GM12878 (cell line): ENCODE measurements at regions not wholly inside any gene's neighbourhood (a gene's known extent, or its start where the extent isn't known, plus 50 kb on each side); places are given as distances from the start of the nearest gene placed in this dataset.

Experiments used
- ATAC-seq: fragments of 200-7000 bp; cut with Tn5 transposase; 3 replicates; pipeline ENCODE4 v1.9.1; 2020; ENCODE audit warnings: mild to moderate bottlenecking, moderate library complexity
- BruUV-seq: library from RNA; stranded (reverse); fragments of 400-500 nt; replicated peaks from 2 replicates; lab custom pipeline; 2021; lab: Mats Ljungman, UMichigan
- CTCF ChIA-PET: fragments of 300-600 bp; sonication (Branson Sonifier 250); formaldehyde crosslinking; extraction: SDS; loops from one replicate; lab custom pipeline; 2021; ENCODE audit warnings: inconsistent platforms; lab: Yijun Ruan, JAX
- POLR2A ChIA-PET: fragments of 350-600 bp; formaldehyde crosslinking; extraction: SDS; loops from one replicate; lab custom pipeline; 2021; ENCODE audit warnings: inconsistent platforms; lab: Charles Lee
- RAD21 ChIA-PET: fragments of 300-600 bp; sonication (Branson Sonifier 250); formaldehyde crosslinking; loops from one replicate; lab custom pipeline; 2023; ENCODE audit warnings: antibody characterized with exemption; ENCODE audit not compliant: unreplicated experiment; lab: Charles Lee
- SMC1A ChIA-PET: fragments of 300-600 bp; sonication (Branson Sonifier 250); formaldehyde crosslinking; loops from one replicate; lab custom pipeline; 2023; ENCODE audit not compliant: unreplicated experiment, uncharacterized antibody; lab: Charles Lee
- DNase-seq: peaks from one replicate; pipeline ENCODE4 v3.0.0-alpha.2; 2011; ENCODE audit warnings: low read depth, low spot score
- FAIRE-seq: peaks from 3 replicates; lab custom pipeline; 2011; peaks lifted over from hg19 to GRCh38; lab: Jason Lieb, UNC
- H2AFZ ChIP-seq: 2 replicates; pipeline ENCODE4 v1.6.0; 2011; ENCODE audit warnings: low read depth, low read length, control low read depth; ENCODE audit not compliant: control insufficient read depth
- H3K27ac ChIP-seq: 2 replicates; pipeline ENCODE4 v1.5.1; 2011; ENCODE audit warnings: control low read depth; ENCODE audit not compliant: control insufficient read depth, insufficient read depth
- H3K27me3 ChIP-seq, 2 experiments: replicated peaks in 1 of 2; 2 replicates each; pipeline versions ENCODE4 v1.6.0 to v1.6.1; 2011; ENCODE audit warnings: low read length in 1 of 2; ENCODE audit not compliant: control insufficient read depth in 2 of 2, insufficient read depth in 2 of 2
- H3K36me3 ChIP-seq, 2 experiments: 2 replicates each; pipeline ENCODE4 v1.5.1; 2011; ENCODE audit warnings: low read length in 1 of 2; ENCODE audit not compliant: control insufficient read depth in 2 of 2, insufficient read depth in 2 of 2
- H3K4me1 ChIP-seq: 2 replicates; pipeline ENCODE4 v1.6.1; 2011; ENCODE audit warnings: mild to moderate bottlenecking, low read length, moderate library complexity, mixed read lengths; ENCODE audit not compliant: control insufficient read depth, insufficient read depth
- H3K4me2 ChIP-seq: 2 replicates; pipeline ENCODE4 v1.6.0; 2011; ENCODE audit warnings: control low read depth; ENCODE audit not compliant: control insufficient read depth, insufficient read depth
- H3K4me3 ChIP-seq: fragments of 200-600 bp; sonication (generic); 2 replicates; pipeline ENCODE4 v1.5.1; 2016
- H3K79me2 ChIP-seq: 2 replicates; pipeline ENCODE4 v1.6.0; 2011; ENCODE audit warnings: low read length; ENCODE audit not compliant: control insufficient read depth, insufficient read depth
- H3K9ac ChIP-seq: 2 replicates; pipeline ENCODE4 v1.8.0; 2011; ENCODE audit warnings: low read length, control low read depth, mixed read lengths; ENCODE audit not compliant: control insufficient read depth, insufficient read depth
- H3K9me3 ChIP-seq: replicated peaks from 3 replicates; pipeline ENCODE4 v1.5.1; 2011; ENCODE audit warnings: mild to moderate bottlenecking, low read length; ENCODE audit not compliant: control insufficient read depth, insufficient read depth
- H4K20me1 ChIP-seq: 2 replicates; pipeline ENCODE4 v1.6.0; 2011; ENCODE audit not compliant: control insufficient read depth, insufficient read depth
- ASH2L ChIP-seq: fragments of 300-600, 200-600 bp; sonication (generic); IDR thresholded peaks from 2 replicates; pipeline ENCODE4 v1.6.1; 2017; ENCODE audit warnings: low read depth, mild to moderate bottlenecking, borderline replicate concordance
- BACH1 ChIP-seq: fragments of 450-650 bp; IDR thresholded peaks from 2 replicates; pipeline ENCODE4 v1.6.1; 2017; ENCODE audit warnings: mild to moderate bottlenecking, borderline replicate concordance
- BCLAF1 ChIP-seq: fragments of 450-650 bp; IDR thresholded peaks from 2 replicates; pipeline ENCODE4 v1.6.1; 2017; ENCODE audit warnings: antibody characterized with exemption, mild to moderate bottlenecking, moderate library complexity
- CHD4 ChIP-seq: fragments of 200-600 bp; sonication (generic); IDR thresholded peaks from 2 replicates; pipeline ENCODE4 v1.6.1; 2016; ENCODE audit warnings: mild to moderate bottlenecking
- EGR1 ChIP-seq, 2 experiments: IDR thresholded peaks; 1 replicate in 1 of 2; 2 replicates in 1 of 2; pipeline ENCODE4 v1.6.1; 2011 to 2012; ENCODE audit warnings: low read depth in 2 of 2, low read length in 2 of 2, borderline replicate concordance in 1 of 2, mild to moderate bottlenecking in 1 of 2, moderate library complexity in 1 of 2
- JUND ChIP-seq: IDR thresholded peaks from 2 replicates; pipeline ENCODE4 v1.6.1; 2012; ENCODE audit warnings: low read depth, mild to moderate bottlenecking, low read length, improper control_type of control experiment, moderate library complexity
- MAX ChIP-seq: IDR thresholded peaks from 2 replicates; pipeline ENCODE4 v1.6.1; 2012; ENCODE audit warnings: low read depth, low read length, improper control_type of control experiment
- PML ChIP-seq: IDR thresholded peaks from 2 replicates; pipeline ENCODE4 v1.6.1; 2012; ENCODE audit warnings: low read length, inconsistent platforms
- POLR2A ChIP-seq: IDR thresholded peaks from 2 replicates; pipeline ENCODE4 v1.6.1; 2011; ENCODE audit warnings: low read depth, mild to moderate bottlenecking, low read length
- POLR2AphosphoS5 ChIP-seq: IDR thresholded peaks from 2 replicates; pipeline ENCODE4 v1.6.1; 2011; ENCODE audit warnings: mild to moderate bottlenecking, low read length, inconsistent platforms
- RBBP5 ChIP-seq: fragments of 200-600 bp; sonication (generic); conservative IDR thresholded peaks from 2 replicates; pipeline ENCODE4 v1.6.1; 2016
- SRF ChIP-seq, 2 experiments: IDR thresholded peaks; 2 replicates each; pipeline ENCODE4 v1.6.1; 2011; ENCODE audit warnings: low read depth in 2 of 2, low read length in 2 of 2, mild to moderate bottlenecking in 1 of 2, moderate library complexity in 1 of 2
- ZNF207 ChIP-seq: fragments of 450-650 bp; IDR thresholded peaks from 2 replicates; pipeline ENCODE4 v1.6.1; 2014; ENCODE audit warnings: antibody characterized with exemption, mild to moderate bottlenecking, borderline replicate concordance
- WGBS: methylation state at CpG from one replicate; pipeline ENCODE4 v1.1.6; 2016; ENCODE audit warnings: low lambda C conversion rate; ENCODE audit not compliant: insufficient replicate concordance, insufficient coverage; ENCODE audit errors: missing lambda C conversion rate; 5-methylcytosine and 5-hydroxymethylcytosine counted together
- in situ Hi-C: fragments of 300-500 bp; cut with MboI; formaldehyde crosslinking; loops from 9 replicates; pipeline ENCODE4 v1.14.3; 2018; ENCODE audit warnings: mixed read lengths
- intact Hi-C: fragments of 100-400 bp; cut with micrococcal nuclease; formaldehyde crosslinking; loops from one replicate; pipeline ENCODE4 v1.14.2; 2022; ENCODE audit not compliant: unreplicated experiment
- TF ChIP-seq, protein P1 (sequence below): fragments of 450-650 bp; formaldehyde crosslinking; IDR thresholded peaks from 2 replicates; pipeline ENCODE4 v1.5.0; 2022; ENCODE audit warnings: mild to moderate bottlenecking, missing genetic modification characterization
- TF ChIP-seq, protein P2 (sequence below): IDR thresholded peaks from 2 replicates; pipeline ENCODE4 v1.6.1; 2011; ENCODE audit warnings: low read depth, mild to moderate bottlenecking, low read length, moderate library complexity, borderline replicate concordance; ENCODE audit errors: extremely low read depth

DNA sequence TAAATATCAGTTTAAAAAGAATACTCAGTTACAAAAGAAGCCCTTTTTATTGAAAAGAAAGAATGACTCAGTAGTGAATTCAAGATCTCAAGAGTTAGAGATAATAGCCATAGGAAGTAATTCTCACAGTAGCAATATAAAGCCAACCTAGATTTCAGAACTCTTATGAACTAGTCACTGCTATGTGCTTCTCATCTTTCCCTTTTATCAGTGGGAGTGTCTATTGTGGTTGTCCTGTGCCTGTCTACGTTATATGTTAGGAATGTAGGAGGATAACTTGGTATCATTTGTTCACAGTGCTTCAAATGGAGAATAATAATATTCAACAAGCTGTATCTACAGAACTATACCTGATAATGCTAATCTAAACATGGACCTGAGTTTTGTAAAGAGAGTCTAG is 73.1 kb upstream of the RGS21 start:
- ChIA-PET RAD21 (no interaction called here), SMC1A (no interaction called here), POLR2A (no interaction called here), CTCF (no interaction called here)
- no peaks in the 10 kb centered on the region for H3K79me2 ChIP-seq
- H4K20me1 ChIP-seq: no peaks in the 10 kb centered on the region
- no peak overlapping the region for H3K4me3 ChIP-seq
- DNase-seq (no peak), FAIRE-seq (no peak), ATAC-seq (no peak)
- in situ Hi-C loops: no loop called here
- intact Hi-C loops: no loop called here
- H2AFZ ChIP-seq: no peak overlapping the region
- H3K4me2 ChIP-seq: no peak overlapping the region
- H3K9ac ChIP-seq: no peak overlapping the region
- H3K4me1 ChIP-seq: no peaks in the 10 kb centered on the region
- no peaks in the 10 kb centered on the region for H3K27me3 ChIP-seq
- no TSS peak for BruUV-seq
- H3K27ac ChIP-seq: no peak overlapping the region
- no peaks in the 10 kb centered on the region for H3K9me3 ChIP-seq
- no peaks in the 10 kb centered on the region for H3K36me3 ChIP-seq
- WGBS: 0% methylated on average over 1 of the region's 1 CpG
- TF ChIP-seq EGR1 (IDR thresholded peaks at IDR 0.05; ENCODE audit: borderline replicate concordance in 1 of 2, low read depth in 2 of 2, low read length in 2 of 2) (no peak), BCLAF1 (no peak), RBBP5 (no peak), JUND (no peak), ASH2L (no peak), ZNF207 (no peak), MAX (no peak), POLR2A (no peak), POLR2AphosphoS5 (no peak), PML (no peak), CHD4 (no peak), BACH1 (no peak), SRF (IDR thresholded peaks at IDR 0.05; ENCODE audit: low read depth in 2 of 2, low read length in 2 of 2) (no peak)
- TF ChIP-seq, protein P1, sequence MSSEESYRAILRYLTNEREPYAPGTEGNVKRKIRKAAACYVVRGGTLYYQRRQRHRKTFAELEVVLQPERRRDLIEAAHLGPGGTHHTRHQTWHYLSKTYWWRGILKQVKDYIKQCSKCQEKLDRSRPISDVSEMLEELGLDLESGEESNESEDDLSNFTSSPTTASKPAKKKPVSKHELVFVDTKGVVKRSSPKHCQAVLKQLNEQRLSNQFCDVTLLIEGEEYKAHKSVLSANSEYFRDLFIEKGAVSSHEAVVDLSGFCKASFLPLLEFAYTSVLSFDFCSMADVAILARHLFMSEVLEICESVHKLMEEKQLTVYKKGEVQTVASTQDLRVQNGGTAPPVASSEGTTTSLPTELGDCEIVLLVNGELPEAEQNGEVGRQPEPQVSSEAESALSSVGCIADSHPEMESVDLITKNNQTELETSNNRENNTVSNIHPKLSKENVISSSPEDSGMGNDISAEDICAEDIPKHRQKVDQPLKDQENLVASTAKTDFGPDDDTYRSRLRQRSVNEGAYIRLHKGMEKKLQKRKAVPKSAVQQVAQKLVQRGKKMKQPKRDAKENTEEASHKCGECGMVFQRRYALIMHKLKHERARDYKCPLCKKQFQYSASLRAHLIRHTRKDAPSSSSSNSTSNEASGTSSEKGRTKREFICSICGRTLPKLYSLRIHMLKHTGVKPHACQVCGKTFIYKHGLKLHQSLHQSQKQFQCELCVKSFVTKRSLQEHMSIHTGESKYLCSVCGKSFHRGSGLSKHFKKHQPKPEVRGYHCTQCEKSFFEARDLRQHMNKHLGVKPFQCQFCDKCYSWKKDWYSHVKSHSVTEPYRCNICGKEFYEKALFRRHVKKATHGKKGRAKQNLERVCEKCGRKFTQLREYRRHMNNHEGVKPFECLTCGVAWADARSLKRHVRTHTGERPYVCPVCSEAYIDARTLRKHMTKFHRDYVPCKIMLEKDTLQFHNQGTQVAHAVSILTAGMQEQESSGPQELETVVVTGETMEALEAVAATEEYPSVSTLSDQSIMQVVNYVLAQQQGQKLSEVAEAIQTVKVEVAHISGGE (CRISPR knock-in tag): no peak
- TF ChIP-seq, protein P2, sequence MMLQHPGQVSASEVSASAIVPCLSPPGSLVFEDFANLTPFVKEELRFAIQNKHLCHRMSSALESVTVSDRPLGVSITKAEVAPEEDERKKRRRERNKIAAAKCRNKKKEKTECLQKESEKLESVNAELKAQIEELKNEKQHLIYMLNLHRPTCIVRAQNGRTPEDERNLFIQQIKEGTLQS: no peak
